Fibroblast of peridontal ligament (primary cell): ENCODE measurements at regions not wholly inside any gene's neighbourhood (a gene's known extent, or its start where the extent isn't known, plus 50 kb on each side); places are given as distances from the start of the nearest gene placed in this dataset.
"Not testable (repeated sequence)": the region's sequence is repeated elsewhere in the genome, so short reads cannot be mapped to it uniquely, and the experiment has no call there.

Source experiments
- DNase-seq: peaks from one replicate; pipeline ENCODE4 v3.0.0-alpha.2; 2010; ENCODE audit errors: extremely low read depth

GRCh38 chr9:90058182-90058763 is 453.5 kb downstream of the GADD45G start:
- no peak for DNase-seq

GRCh38 chr9:90059436-90059835 is 454.6 kb downstream of the GADD45G start:
- DNase-seq: no peak

DNA sequence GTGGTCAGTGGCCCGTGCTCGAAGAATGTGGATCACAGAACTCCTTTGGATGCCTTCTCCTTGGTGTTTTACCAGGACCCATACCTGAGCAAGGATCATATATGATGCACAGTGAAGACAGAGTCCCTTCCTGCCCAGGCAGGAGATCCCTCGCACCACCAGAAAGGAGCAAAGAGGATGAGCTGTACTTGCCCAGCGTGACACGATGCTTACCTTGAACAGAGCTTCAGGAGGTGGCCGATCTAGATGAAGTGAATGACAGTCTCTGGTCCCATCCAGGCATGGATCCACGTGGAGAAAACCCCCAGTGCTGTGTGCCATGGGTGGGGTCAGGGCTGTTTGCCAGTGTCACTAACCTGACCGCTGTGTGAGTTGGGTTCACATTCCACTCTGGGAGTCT is 455.4 kb downstream of the GADD45G start:
- no peak for DNase-seq

DNA sequence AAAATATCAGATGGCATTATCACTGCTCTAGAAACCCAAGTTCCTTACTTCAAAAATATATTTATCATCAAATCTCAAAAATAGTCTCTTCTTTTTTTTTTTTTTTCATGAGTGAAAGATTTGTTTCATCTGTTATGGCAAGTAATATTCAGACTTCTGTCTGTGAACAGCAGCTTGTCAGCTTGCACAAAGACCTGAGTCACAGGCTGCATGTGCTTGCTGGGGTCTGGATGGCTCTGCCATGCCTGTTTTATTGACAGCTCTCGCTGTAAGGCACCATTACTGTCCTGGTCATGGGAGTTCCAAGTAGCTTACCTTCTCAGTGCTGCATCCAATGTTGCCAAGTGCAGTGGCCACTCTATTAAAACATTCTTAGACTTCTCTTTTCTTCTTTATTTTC is 456.4 kb downstream of the GADD45G start:
- DNase-seq: no peak

GRCh38 chr9:90062982-90063381 is 458.2 kb downstream of the GADD45G start:
- DNase-seq: no peak

DNA sequence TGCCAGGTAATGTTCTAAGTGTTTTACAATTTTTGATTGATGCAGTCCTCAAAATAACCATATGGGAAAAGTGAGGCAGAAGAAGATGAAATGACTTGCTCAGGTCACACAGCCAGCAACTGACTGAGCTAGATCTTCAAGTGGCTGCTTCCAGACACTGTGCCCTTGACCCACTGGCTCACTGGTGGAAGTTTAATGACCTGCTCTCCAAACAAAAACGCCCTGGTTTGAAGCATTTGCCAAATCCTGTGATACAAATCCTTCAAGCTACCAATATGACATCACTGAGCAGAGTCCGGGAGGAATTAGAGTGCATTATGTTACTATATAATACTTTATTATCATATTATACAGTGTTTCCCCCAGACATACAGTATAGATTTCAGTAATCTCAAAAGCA is 459.4 kb downstream of the GADD45G start:
- DNase-seq: no peak

DNA sequence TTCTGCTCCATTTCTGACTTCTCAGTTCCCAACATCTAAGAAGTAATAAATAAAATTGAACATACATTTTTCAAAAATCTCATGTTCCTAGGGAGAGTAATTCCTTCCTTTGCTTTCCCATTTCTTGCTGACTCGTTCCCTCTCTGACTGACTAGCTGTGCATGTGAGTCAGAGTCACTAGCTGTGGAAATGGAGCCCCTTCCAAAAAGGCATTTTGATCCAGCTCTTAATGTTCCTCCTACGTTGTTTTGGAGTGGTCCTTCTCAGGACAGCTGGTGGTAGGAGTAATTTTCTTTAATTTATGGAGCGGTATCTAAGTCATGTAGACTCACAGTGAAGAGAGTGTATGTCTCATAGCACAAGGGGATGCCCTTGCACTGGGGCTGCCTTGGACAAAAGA is 460.2 kb downstream of the GADD45G start:
- no peak for DNase-seq

DNA sequence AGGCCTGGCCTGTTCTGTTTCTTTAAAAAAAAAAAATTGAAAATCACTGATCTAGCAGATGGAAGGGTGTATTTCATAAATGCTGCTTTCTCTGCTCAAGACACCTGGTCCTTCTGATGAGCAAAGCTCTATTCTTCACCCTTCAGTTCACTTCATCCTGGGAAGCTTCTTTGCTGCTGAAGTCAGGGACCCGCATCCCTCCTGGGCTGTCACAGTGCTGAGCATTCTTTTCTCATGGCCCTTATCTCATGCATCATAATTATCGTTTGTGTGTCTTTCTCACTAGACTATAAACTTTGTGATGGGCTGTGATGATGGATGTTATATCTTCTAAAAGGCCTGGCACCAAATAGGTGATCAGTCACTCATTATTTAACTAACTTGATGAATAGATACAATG is 461.0 kb downstream of the GADD45G start:
- no peak for DNase-seq

DNA sequence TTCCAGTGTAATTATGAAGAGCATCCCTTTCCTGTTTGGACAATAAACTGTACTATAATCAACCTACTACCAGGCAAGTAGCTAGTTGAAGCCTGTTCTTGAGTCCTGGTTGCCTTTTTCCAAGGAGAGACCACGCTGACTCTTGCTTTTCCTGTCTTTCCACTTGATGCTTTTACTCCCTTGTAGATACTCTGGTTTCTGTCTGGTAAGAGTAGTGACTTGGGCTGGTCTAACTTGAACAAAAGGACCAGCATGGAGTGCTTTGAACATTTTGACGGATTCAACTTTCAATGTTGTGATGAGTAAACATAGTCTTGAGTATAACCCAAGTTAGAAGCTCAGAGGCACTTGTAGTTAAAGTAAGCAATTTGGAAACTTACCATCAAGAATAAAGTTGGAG is 464.3 kb downstream of the GADD45G start:
- DNase-seq: no peak

DNA sequence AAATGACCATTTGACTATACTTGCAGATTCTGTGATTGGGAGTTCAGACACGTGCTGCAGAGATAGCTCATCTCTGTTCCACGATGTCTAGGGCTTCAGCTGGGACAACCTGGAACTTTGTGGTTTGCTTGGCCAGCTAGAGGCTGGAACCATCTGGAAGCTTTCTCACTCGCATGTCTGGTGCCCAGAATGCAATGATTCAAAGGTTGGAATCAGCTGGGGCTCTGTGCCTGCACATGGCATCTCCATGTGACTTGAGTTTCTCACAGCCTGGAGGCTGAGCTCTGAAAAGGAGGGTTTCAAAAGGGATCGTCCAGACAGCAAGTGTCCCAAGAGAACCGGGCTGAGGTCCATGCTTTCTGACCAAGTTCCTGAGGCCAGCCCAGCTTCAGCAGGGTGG is 465.2 kb downstream of the GADD45G start:
- no peak for DNase-seq

DNA sequence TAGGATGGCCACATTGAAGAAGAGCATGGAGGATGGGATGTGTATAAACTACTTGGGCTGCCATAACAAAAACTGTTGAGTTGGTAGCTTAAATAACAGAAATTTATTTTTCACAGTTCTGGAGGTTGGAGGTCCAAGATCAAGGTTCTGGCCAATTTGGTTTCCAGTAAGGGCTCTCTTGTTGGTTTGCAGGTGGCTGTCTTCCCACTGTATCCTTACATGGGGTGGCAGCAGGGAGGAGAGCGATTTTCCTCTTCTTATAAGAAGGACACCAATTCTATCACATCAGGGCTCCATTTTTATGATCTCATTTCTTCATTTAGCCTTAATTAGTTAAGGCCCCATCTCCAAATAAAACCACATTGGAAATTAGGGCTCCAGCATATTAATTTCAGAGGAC is 465.7 kb downstream of the GADD45G start:
- DNase-seq: no peak

- no peak for DNase-seq
Observed at GRCh38 chr9:90070931-90071660, 466.3 kb downstream of the GADD45G start.

DNA sequence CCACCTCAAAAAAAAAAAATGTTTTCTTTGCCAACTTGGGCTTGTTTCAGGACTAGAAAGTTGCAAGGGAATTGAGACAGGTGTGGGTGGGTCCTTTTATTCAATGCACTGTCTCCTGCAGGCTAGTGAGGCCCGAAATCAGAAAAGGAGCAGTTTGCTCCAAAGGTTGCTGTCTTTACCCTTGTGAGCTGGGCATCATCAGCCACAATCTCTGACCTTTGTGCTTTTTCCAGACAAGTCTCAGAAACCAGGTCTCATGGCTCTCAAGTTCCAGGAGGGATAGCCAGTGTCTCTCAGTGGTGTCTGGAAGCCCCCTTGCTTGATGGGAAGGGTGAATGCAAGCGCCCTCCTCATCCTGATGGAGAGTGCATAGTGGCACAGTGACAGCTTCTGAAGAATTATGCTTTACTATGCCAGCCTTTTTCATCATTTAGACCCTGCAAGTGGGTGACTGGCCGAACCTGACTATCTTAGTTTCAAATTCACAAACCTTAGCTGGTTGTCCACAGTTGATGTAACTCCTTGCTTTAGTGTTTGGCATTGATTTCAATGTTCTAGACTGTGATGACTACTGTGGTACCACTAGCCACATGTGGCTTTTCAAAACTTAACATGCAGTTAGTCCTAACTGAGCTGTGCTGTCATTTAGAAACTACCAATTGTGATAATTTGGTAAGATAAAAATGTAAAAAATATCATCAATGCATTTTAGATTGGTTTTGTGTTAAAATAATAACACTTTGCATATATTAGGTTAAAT is 468.6 kb downstream of the GADD45G start:
- no peak for DNase-seq

DNA sequence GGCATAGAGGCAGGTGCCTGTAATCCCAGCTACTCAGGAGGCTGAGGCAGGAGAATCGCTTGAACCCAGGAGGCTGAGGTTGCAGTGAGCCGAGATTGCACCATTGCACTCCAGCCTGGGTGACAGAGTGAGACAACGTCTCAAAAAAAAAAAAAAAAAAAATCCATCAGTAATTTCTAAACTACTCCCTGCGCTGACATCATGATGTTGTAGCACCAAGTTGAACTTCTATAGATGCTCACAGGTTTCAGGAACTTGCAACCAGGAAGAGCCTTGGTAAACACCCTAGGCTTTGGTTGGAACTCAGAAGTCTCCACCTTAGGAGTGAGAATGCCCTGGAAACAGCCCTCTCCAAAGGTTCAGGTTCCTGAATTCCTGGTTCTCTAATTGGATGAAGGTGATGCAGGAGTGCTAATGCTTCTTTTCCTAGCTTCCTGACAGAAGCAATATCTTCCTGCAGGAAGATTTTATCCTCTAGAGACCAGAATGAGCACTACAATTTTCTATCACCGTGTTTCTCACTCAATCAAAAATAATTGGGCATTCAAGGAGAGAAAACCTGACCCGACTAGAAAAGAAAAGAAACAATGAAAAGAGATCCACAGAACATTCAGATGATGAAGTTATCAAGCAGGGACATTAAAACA is 469.6 kb downstream of the GADD45G start:
- no peak for DNase-seq

DNA sequence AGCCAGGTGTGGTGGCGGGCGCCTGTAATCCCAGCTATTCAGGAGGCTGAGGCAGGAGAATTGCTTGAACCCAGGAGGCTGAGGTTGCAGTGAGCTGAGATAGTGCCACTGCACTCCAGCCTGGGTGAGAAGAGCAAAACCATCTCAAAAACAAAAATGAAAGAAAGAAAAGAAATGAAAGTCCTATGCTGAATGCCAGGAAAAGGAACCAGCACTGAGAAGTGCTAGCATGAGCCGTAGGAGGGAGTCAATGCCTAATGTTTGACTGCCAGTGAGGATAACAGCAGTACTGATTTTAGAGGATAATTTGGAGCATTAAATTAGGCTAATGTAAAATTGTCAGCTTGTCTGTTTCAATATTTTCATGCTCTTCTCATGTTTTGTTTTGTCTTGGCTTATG is 472.8 kb downstream of the GADD45G start:
- not testable (repeated sequence) for DNase-seq

DNA sequence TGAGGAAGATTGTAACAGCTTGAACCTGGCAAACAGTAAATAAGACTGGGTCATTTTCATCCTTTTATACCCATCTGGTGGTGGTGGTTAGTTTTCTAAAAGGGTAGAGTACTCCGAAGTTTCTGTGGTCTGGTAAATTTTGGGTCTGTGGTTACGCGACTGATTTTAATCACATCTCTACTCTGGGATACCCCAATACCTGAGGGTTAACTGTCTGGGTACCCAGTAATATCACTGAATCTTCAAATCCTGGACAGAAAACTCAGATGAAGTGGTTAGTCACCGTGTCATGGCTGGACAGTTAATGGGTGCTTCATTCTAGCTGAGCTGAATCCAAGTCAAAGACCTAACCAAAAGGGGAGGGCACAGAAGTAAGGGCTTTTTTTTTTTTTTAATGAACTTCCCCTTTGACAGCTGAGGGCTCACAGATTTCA is 474.2 kb downstream of the GADD45G start:
- DNase-seq: no peak

GRCh38 chr9:90085633-90086032 is 480.8 kb downstream of the GADD45G start:
- DNase-seq: no peak

DNA sequence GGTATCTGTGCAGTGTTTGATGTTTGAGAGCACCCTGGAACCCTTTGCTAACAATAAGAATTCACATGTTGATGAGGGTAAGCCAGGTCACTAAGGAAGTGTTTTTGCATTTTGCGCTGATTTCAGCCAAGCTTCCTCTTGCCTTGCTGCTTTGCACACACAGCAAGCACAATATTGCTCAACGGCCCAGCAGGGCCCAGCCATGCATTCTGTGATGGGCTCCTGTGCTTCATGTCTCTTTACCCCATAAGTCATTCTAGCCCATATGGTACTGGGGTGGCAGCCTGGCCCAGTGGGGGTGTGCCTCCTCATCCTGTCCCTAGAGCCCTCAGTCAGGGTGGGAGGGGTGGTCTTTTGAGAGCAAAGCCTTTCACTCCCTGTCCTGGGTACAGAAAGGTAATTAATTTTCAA is 481.3 kb downstream of the GADD45G start:
- DNase-seq: no peak

- DNase-seq: no peak
Observed at GRCh38 chr9:90088434-90088833, 483.6 kb downstream of the GADD45G start.

DNA sequence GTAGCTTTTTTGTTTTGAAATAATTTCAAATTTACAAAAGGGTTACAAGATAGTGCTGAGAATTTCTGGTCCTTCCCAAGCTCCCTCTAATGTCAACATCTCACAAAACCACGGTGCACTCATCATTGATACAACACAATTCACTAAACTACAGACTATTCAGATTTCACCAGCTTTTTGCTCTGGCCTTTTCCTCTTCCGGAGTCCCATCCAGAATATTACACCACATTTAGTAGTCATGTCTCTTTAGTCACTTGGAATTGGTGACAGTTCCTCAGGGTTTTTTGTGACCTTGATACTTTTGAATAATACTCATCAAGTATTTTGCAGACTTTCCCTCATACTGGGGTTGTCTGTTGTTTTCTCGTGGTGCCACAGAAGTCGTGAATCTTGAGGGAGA is 484.0 kb downstream of the GADD45G start:
- no peak for DNase-seq

DNA sequence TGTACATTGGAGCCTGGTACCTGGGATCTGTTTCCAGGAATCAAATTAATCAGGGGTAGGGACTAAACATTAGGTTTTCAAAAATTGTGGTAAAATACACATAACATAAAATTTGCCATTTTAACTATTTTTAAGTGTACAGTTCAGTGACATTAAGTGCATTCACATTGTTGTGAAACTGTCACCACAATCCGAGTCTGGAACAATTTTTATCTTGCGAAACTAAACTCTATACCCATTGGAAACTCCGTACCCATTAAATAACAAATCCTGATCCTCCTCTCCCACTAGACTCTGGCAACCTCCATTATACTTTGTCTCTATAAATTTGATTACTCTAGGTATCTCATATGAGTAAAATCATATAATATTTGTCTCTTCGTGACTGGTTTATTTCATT is 486.2 kb downstream of the GADD45G start:
- DNase-seq: no peak

DNA sequence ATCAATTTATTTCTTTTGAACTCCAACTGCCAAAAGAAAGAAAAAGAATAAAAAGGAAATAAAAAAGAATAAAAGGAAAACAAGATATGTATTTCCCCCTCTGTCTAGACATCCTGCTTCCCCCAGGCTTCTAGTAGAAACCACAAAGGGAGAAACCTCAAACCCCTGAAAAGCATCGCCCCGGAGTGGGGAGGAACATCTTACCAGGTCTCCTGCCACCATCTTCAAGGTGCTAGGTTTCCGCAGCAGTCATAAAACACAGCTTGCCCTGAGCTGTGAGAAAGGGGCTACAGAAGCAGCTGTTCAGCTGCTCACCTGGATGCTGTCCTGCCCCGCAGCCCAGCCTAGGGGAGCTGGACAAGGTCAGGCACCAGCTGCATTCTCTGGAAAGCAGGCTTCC is 487.7 kb downstream of the GADD45G start:
- no peak for DNase-seq

GRCh38 chr9:90095682-90096081 is 490.9 kb downstream of the GADD45G start:
- no peak for DNase-seq
